H9 (cell line): ENCODE measurements at regions not wholly inside any gene's neighbourhood (a gene's known extent, or its start where the extent isn't known, plus 50 kb on each side); places are given as distances from the start of the nearest gene placed in this dataset.

Source experiments
- DNase-seq: peaks from one replicate; pipeline ENCODE4 v3.0.0-alpha.2; 2017
- H2AFZ ChIP-seq: one replicate; pipeline ENCODE4 v1.6.1; 2013; ENCODE audit warnings: mild to moderate bottlenecking, low read length, control low read depth, moderate library complexity
- H2AK5ac ChIP-seq: 2 replicates; pipeline ENCODE4 v1.6.1; 2013; ENCODE audit warnings: low read length, control low read depth, mixed read lengths; ENCODE audit not compliant: insufficient read length
- H2BK120ac ChIP-seq: one replicate; pipeline ENCODE4 v1.6.1; 2013; ENCODE audit warnings: low read depth, mild to moderate bottlenecking, low read length, control low read depth, inconsistent platforms; ENCODE audit not compliant: poor library complexity, severe bottlenecking
- H2BK12ac ChIP-seq: 2 replicates; pipeline ENCODE4 v1.6.1; 2013; ENCODE audit warnings: low read length, control low read depth, mixed read lengths, low read depth; ENCODE audit not compliant: insufficient read length
- H2BK15ac ChIP-seq: 2 replicates; pipeline ENCODE4 v1.6.1; 2013; ENCODE audit warnings: low read depth, low read length, control low read depth
- H2BK20ac ChIP-seq: one replicate; pipeline ENCODE4 v1.6.1; 2013; ENCODE audit warnings: low read depth, mild to moderate bottlenecking, low read length, control low read depth, inconsistent platforms; ENCODE audit not compliant: poor library complexity, severe bottlenecking
- H2BK5ac ChIP-seq: 2 replicates; pipeline ENCODE4 v1.6.1; 2013; ENCODE audit warnings: low read length, control low read depth, mixed read lengths; ENCODE audit not compliant: insufficient read length
- H3K14ac ChIP-seq: 2 replicates; pipeline ENCODE4 v1.6.1; 2013; ENCODE audit warnings: low read length, control low read depth; ENCODE audit not compliant: insufficient read depth
- H3K18ac ChIP-seq: 2 replicates; pipeline ENCODE4 v1.6.1; 2013; ENCODE audit warnings: low read depth, mild to moderate bottlenecking, mixed read lengths, low read length, control low read depth; ENCODE audit not compliant: insufficient read length
- H3K23ac ChIP-seq: 2 replicates; pipeline ENCODE4 v1.6.1; 2013; ENCODE audit warnings: low read length, control low read depth, mixed read lengths, low read depth; ENCODE audit not compliant: insufficient read length
- H3K23me2 ChIP-seq: 2 replicates; pipeline ENCODE4 v1.6.1; 2013; ENCODE audit warnings: low read depth, mild to moderate bottlenecking, mixed read lengths, low read length, control low read depth; ENCODE audit not compliant: insufficient read length, poor library complexity, severe bottlenecking
- H3K27ac ChIP-seq: 2 replicates; pipeline ENCODE4 v1.5.1; 2013; ENCODE audit warnings: low read length, control low read depth, mixed read lengths, low read depth; ENCODE audit not compliant: insufficient read length
- H3K27me3 ChIP-seq: 2 replicates; pipeline ENCODE4 v1.6.1; 2013; ENCODE audit warnings: low read length, control low read depth, inconsistent platforms; ENCODE audit not compliant: insufficient read depth
- H3K4ac ChIP-seq: 2 replicates; pipeline ENCODE4 v1.6.1; 2013; ENCODE audit warnings: low read depth, mild to moderate bottlenecking, control low read depth, inconsistent platforms, low read length, moderate library complexity
- H3K4me1 ChIP-seq: 2 replicates; pipeline ENCODE4 v1.6.1; 2013; ENCODE audit warnings: low read length, control low read depth, inconsistent platforms; ENCODE audit not compliant: insufficient read depth
- H3K4me2 ChIP-seq: 2 replicates; pipeline ENCODE4 v1.6.1; 2013; ENCODE audit warnings: low read length, control low read depth, mixed read lengths; ENCODE audit not compliant: insufficient read length, insufficient read depth
- H3K56ac ChIP-seq: 2 replicates; pipeline ENCODE4 v1.6.1; 2013; ENCODE audit warnings: low read depth, mild to moderate bottlenecking, mixed read lengths, low read length, control low read depth; ENCODE audit not compliant: insufficient read length
- H3K79me1 ChIP-seq: 2 replicates; pipeline ENCODE4 v1.6.1; 2013; ENCODE audit warnings: low read depth, mild to moderate bottlenecking, moderate library complexity, low read length, control low read depth, inconsistent platforms; ENCODE audit not compliant: insufficient read depth, poor library complexity, severe bottlenecking
- H3K79me2 ChIP-seq: 2 replicates; pipeline ENCODE4 v1.6.1; 2013; ENCODE audit warnings: low read length, control low read depth, inconsistent platforms; ENCODE audit not compliant: insufficient read depth
- H3K9ac ChIP-seq: 2 replicates; pipeline ENCODE4 v1.6.1; 2013; ENCODE audit warnings: low read length, control low read depth, mixed read lengths; ENCODE audit not compliant: insufficient read length; ENCODE audit errors: extremely low read depth
- H3K9me3 ChIP-seq: one replicate; pipeline ENCODE4 v1.6.1; 2013; ENCODE audit warnings: low read depth, low read length, inconsistent platforms; ENCODE audit not compliant: control insufficient read depth
- H3T11ph ChIP-seq: one replicate; pipeline ENCODE4 v1.6.1; 2013; ENCODE audit warnings: mild to moderate bottlenecking, low read length, control low read depth, inconsistent platforms
- H4K20me1 ChIP-seq: one replicate; pipeline ENCODE4 v1.6.1; 2013; ENCODE audit not compliant: control insufficient read depth, insufficient read length, insufficient read depth
- H4K5ac ChIP-seq: 2 replicates; pipeline ENCODE4 v1.6.1; 2013; ENCODE audit warnings: low read depth, mild to moderate bottlenecking, mixed read lengths, low read length, control low read depth; ENCODE audit not compliant: insufficient read length
- H4K8ac ChIP-seq: replicated peaks from 2 replicates; pipeline ENCODE4 v1.6.1; 2013; ENCODE audit warnings: low read length, control low read depth, mixed read lengths, low read depth; ENCODE audit not compliant: insufficient read length
- H4K91ac ChIP-seq: 2 replicates; pipeline ENCODE4 v1.6.1; 2013; ENCODE audit warnings: low read depth, mild to moderate bottlenecking, moderate library complexity, mixed read lengths, low read length, control low read depth; ENCODE audit not compliant: insufficient read length
- H3K27ac Mint-ChIP-seq, 3 experiments: 2 replicates in 2 of 3; 3 replicates in 1 of 3; pipeline ENCODE4 v1.8.0; 2020 to 2021; ENCODE audit warnings: mixed read lengths in 3 of 3, mild to moderate bottlenecking in 1 of 3, moderate library complexity in 1 of 3
- H3K27me3 Mint-ChIP-seq: 2 replicates; pipeline ENCODE4 v1.8.0; 2021; ENCODE audit warnings: low read depth, mild to moderate bottlenecking, moderate library complexity, mixed read lengths
- H3K36me3 Mint-ChIP-seq, 3 experiments: 2 replicates in 2 of 3; 3 replicates in 1 of 3; pipeline ENCODE4 v1.8.0; 2020 to 2021; ENCODE audit warnings: low read depth in 3 of 3, mixed read lengths in 3 of 3; ENCODE audit not compliant: insufficient read depth in 1 of 3
- H3K4me1 Mint-ChIP-seq, 2 experiments: 2 replicates each; pipeline ENCODE4 v1.8.0; 2020; ENCODE audit warnings: mixed read lengths in 2 of 2
- H3K4me3 Mint-ChIP-seq, 2 experiments: 2 replicates in 1 of 2; 3 replicates in 1 of 2; pipeline ENCODE4 v1.8.0; 2020 to 2021; ENCODE audit warnings: mild to moderate bottlenecking in 2 of 2, mixed read lengths in 2 of 2, moderate library complexity in 1 of 2
- H3K9me3 Mint-ChIP-seq, 2 experiments: 2 replicates in 1 of 2; 3 replicates in 1 of 2; pipeline ENCODE4 v1.8.0; 2020; ENCODE audit warnings: mild to moderate bottlenecking in 2 of 2, mixed read lengths in 2 of 2, moderate library complexity in 1 of 2
- WGBS: extraction: QIAGEN DNeasy Blood & Tissue Kit; methylation state at CpG from one replicate; pipeline ENCODE4 v1.1.7; 2013; ENCODE audit warnings: missing lambda C conversion rate, low lambda C conversion rate, mixed read lengths; ENCODE audit not compliant: insufficient read length; ENCODE audit errors: extremely low coverage; 5-methylcytosine and 5-hydroxymethylcytosine counted together
- TF ChIP-seq, protein P1 (sequence below): fragments of 200-600 bp; sonication (generic); conservative IDR thresholded peaks from 3 replicates; pipeline ENCODE4 v1.8.0; 2021; ENCODE audit warnings: antibody characterized with exemption, mild to moderate bottlenecking

DNA sequence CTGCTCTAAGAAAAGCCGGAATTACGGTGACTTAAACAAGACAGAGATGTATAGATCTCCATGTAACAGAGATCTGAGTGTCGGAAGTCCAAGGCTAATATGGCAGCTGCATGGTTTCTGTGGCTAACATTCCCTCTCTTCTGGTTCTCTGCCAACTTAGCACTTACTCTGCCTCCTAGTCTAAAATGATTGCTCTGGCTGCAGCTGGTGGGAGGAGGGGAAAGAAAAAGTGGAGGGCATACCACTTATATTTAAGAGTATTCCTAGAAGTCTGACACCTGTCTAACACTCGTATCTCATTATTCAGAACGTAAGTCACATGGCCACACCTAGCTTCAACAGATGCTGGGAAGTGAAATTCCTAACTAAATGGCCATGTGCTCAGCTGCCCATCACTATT lies 551.5 kb upstream of the TLE4 start:
- H3K4me3 Mint-ChIP-seq = no peak overlapping the region
- no peaks in the 10 kb centered on the region for H3K36me3 Mint-ChIP-seq
- Histone ChIP-seq H3K18ac (no peak overlapping the region), H2BK12ac (no peak overlapping the region), H3K27ac (no peak overlapping the region), H2BK5ac (no peak overlapping the region), H3K9me3 (no peaks in the 10 kb centered on the region), H2BK20ac (no peak overlapping the region), H4K91ac (no peak overlapping the region), H2BK120ac (no peak overlapping the region), H2AK5ac (no peak overlapping the region), H3T11ph (no peak overlapping the region), H3K14ac (no peak overlapping the region), H3K4ac (no peak overlapping the region), H3K9ac (no peak overlapping the region), H3K4me1 (no peaks in the 10 kb centered on the region), H4K20me1 (no peaks in the 10 kb centered on the region), H3K79me1 (no peaks in the 10 kb centered on the region), H3K4me2 (no peak overlapping the region), H3K79me2 (no peaks in the 10 kb centered on the region), H2BK15ac (no peak overlapping the region), H3K27me3 (no peaks in the 10 kb centered on the region), H4K8ac (no peak overlapping the region), H3K23ac (no peak overlapping the region), H3K56ac (no peak overlapping the region), H2AFZ (no peak overlapping the region), H4K5ac (no peak overlapping the region), H3K23me2 (no peaks in the 10 kb centered on the region)
- H3K27ac Mint-ChIP-seq = no peak overlapping the region
- no peaks in the 10 kb centered on the region for H3K27me3 Mint-ChIP-seq
- no peaks in the 10 kb centered on the region for H3K9me3 Mint-ChIP-seq
- WGBS = no CpG with 5 or more reads among the region's 5 CpGs
- no peak for DNase-seq
- TF ChIP-seq, protein P1, sequence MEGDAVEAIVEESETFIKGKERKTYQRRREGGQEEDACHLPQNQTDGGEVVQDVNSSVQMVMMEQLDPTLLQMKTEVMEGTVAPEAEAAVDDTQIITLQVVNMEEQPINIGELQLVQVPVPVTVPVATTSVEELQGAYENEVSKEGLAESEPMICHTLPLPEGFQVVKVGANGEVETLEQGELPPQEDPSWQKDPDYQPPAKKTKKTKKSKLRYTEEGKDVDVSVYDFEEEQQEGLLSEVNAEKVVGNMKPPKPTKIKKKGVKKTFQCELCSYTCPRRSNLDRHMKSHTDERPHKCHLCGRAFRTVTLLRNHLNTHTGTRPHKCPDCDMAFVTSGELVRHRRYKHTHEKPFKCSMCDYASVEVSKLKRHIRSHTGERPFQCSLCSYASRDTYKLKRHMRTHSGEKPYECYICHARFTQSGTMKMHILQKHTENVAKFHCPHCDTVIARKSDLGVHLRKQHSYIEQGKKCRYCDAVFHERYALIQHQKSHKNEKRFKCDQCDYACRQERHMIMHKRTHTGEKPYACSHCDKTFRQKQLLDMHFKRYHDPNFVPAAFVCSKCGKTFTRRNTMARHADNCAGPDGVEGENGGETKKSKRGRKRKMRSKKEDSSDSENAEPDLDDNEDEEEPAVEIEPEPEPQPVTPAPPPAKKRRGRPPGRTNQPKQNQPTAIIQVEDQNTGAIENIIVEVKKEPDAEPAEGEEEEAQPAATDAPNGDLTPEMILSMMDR = no peak
- peaks cover 3 to 4% of the 10 kb centered on the region in 2 experiments; a peak in 2 of 4 replicates for H3K4me1 Mint-ChIP-seq
